GM12878 (cell line): ENCODE measurements at regions not wholly inside any gene's neighbourhood (a gene's known extent, or its start where the extent isn't known, plus 50 kb on each side); places are given as distances from the start of the nearest gene placed in this dataset.

Source experiments
- CEBPZ ChIP-seq: fragments of 150-350 bp; IDR thresholded peaks from 2 replicates; pipeline ENCODE4 v1.6.1; 2016; ENCODE audit warnings: low read depth, low read length
- ELK1 ChIP-seq: IDR thresholded peaks from 2 replicates; pipeline ENCODE4 v1.6.1; 2012; ENCODE audit warnings: low read depth, low read length, improper control_type of control experiment
- EP300 ChIP-seq, 2 experiments: fragments of 150-350 bp in 1 of 2; IDR thresholded peaks; 2 replicates each; pipeline ENCODE4 v1.6.1; 2011 to 2012; ENCODE audit warnings: low read depth in 2 of 2, low read length in 2 of 2, borderline replicate concordance in 1 of 2, improper control_type of control experiment in 1 of 2, inconsistent platforms in 1 of 2; ENCODE audit not compliant: control insufficient read depth in 1 of 2
- TCF3 ChIP-seq: IDR thresholded peaks from 2 replicates; pipeline ENCODE4 v1.6.1; 2012; ENCODE audit warnings: low read depth, mild to moderate bottlenecking, low read length, borderline replicate concordance; ENCODE audit not compliant: insufficient read depth

GRCh38 chr5:77545285-77545684 lies 53.2 kb upstream of the WDR41 start (continued):
- TF ChIP-seq CEBPZ: no peak
- no peak for TF ChIP-seq ELK1
- no peak for TF ChIP-seq TCF3
- no peak for TF ChIP-seq EP300 (IDR thresholded peaks at IDR 0.05; ENCODE audit: borderline replicate concordance in 1 of 2, control insufficient read depth in 1 of 2, low read depth in 2 of 2, low read length in 2 of 2)
- TF ChIP-seq, all 136 proteins: peak for 0
